GM23338 (cell line): ENCODE measurements at regions not wholly inside any gene's neighbourhood (a gene's known extent, or its start where the extent isn't known, plus 50 kb on each side); places are given as distances from the start of the nearest gene placed in this dataset.

Experiments used
- CREB1 ChIP-seq: fragments of 250-450 bp; sonication (Bioruptor Pico); IDR thresholded peaks from 2 replicates; pipeline ENCODE4 v1.5.0; 2020; ENCODE audit warnings: low read depth, mild to moderate bottlenecking, moderate library complexity
- CTCF ChIP-seq, 2 experiments: fragments of 200-600 bp in 1 of 2; sonication (generic) in 1 of 2; conservative IDR thresholded peaks; 2 replicates each; pipeline versions ENCODE4 v1.5.1 to v1.6.1; 2016 to 2017; ENCODE audit warnings: antibody characterized with exemption in 2 of 2, low read depth in 2 of 2, mild to moderate bottlenecking in 2 of 2, moderate library complexity in 1 of 2
- ETS1 ChIP-seq: IDR thresholded peaks from 2 replicates; pipeline ENCODE4 v1.6.1; 2016; ENCODE audit warnings: antibody characterized with exemption
- EZH2 ChIP-seq: fragments of 200-600 bp; sonication (generic); IDR thresholded peaks from one replicate; pipeline ENCODE4 v1.8.0; 2017; ENCODE audit warnings: antibody characterized with exemption, mild to moderate bottlenecking, low read depth; ENCODE audit not compliant: unreplicated experiment
- EZH2phosphoT487 ChIP-seq: fragments of 200-600 bp; sonication (generic); IDR thresholded peaks from one replicate; pipeline ENCODE4 v1.8.1; 2018; ENCODE audit warnings: antibody characterized with exemption; ENCODE audit not compliant: unreplicated experiment
- NANOG ChIP-seq: IDR thresholded peaks from 2 replicates; pipeline ENCODE4 v1.6.1; 2016; ENCODE audit warnings: antibody characterized with exemption, borderline replicate concordance
- POLR2AphosphoS5 ChIP-seq: IDR thresholded peaks from 2 replicates; pipeline ENCODE4 v1.6.1; 2016; ENCODE audit warnings: antibody characterized with exemption, low read depth
- REST ChIP-seq: IDR thresholded peaks from one replicate; pipeline ENCODE4 v1.6.1; 2018; ENCODE audit warnings: antibody characterized with exemption; ENCODE audit not compliant: unreplicated experiment
- STAT1 ChIP-seq: IDR thresholded peaks from one replicate; pipeline ENCODE4 v1.6.1; 2016; ENCODE audit warnings: antibody characterized with exemption; ENCODE audit not compliant: unreplicated experiment
- ZNF331 ChIP-seq: fragments of 250-450 bp; sonication (Bioruptor Pico); IDR thresholded peaks from 2 replicates; pipeline ENCODE4 v1.5.0; 2020; ENCODE audit warnings: low read depth, mild to moderate bottlenecking, moderate library complexity
- ZNF462 ChIP-seq: fragments of 250-450 bp; sonication (Bioruptor Pico); IDR thresholded peaks from 2 replicates; pipeline ENCODE4 v1.5.0; 2020; ENCODE audit warnings: mild to moderate bottlenecking, moderate library complexity

- TF ChIP-seq CTCF (conservative IDR thresholded peaks at IDR 0.05; ENCODE audit: low read depth in 2 of 2) (no peak), REST (no peak), ZNF462 (no peak), EZH2 (no peak), POLR2AphosphoS5 (no peak), NANOG (no peak), STAT1 (no peak), EZH2phosphoT487 (no peak), CREB1 (no peak), ETS1 (no peak), ZNF331 (CRISPR knock-in tag) (no peak)
These were observed 122.8 kb downstream of the ACTL8 start for GRCh38 chr1:17877896-17878295.
